ENCODE measurements at regions not wholly inside any gene's neighbourhood (a gene's known extent, or its start where the extent isn't known, plus 50 kb on each side); places are given as distances from the start of the nearest gene placed in this dataset.

DNA sequence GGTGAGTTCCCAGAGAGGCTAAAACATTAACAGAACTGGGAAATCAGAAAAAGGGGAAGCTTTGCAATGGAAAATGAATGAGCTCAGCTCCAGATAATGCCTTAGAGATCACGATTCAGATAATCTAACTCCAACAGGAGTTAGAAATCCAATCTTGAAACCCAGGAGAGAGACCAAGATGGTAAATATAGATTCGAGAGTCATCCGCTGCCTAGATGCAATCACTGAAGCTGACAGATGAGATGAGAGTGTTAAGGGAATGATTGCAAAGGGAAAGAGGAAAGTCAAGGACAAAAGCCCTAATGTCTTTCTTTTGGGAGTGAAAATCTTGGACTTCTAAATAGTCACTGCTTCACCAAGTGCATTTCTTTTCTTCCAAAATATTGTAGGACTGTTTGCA is 722.0 kb downstream of the EPHA4 start:
- TF ChIP-seq, protein P1, sequence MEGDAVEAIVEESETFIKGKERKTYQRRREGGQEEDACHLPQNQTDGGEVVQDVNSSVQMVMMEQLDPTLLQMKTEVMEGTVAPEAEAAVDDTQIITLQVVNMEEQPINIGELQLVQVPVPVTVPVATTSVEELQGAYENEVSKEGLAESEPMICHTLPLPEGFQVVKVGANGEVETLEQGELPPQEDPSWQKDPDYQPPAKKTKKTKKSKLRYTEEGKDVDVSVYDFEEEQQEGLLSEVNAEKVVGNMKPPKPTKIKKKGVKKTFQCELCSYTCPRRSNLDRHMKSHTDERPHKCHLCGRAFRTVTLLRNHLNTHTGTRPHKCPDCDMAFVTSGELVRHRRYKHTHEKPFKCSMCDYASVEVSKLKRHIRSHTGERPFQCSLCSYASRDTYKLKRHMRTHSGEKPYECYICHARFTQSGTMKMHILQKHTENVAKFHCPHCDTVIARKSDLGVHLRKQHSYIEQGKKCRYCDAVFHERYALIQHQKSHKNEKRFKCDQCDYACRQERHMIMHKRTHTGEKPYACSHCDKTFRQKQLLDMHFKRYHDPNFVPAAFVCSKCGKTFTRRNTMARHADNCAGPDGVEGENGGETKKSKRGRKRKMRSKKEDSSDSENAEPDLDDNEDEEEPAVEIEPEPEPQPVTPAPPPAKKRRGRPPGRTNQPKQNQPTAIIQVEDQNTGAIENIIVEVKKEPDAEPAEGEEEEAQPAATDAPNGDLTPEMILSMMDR (IDR thresholded peaks at IDR 0.05; ENCODE audit: control insufficient read depth, extremely low read depth, insufficient read depth): no peak
- DNase-seq (ENCODE audit: low read depth): no peak
- no peak overlapping the region for H3K4me3 ChIP-seq (ENCODE audit: low read depth, low read length)

DNA sequence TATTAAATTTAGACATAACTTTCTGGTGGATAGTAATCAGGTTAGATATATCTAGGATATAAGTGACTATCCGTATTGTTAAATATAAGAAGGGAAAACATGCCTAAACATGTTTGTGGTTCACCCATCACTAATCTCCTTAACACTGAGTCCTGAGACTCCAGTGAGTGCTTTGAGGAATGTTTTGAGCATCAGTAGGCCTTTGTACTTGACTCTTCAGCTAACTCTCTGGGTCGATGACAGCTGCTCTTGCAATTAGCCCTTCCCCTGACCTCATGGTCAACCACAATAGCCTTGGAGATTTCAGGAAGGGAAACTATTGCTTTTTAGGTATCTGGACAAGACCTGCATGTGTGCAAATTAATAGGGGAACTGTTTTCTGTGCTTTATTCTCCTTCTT is 716.8 kb downstream of the EPHA4 start:
- DNase-seq (ENCODE audit: low read depth): no peak
- H3K4me3 ChIP-seq (ENCODE audit: low read depth, low read length): no peak overlapping the region
- TF ChIP-seq, protein P1 (IDR thresholded peaks at IDR 0.05; ENCODE audit: control insufficient read depth, extremely low read depth, insufficient read depth): no peak

DNA sequence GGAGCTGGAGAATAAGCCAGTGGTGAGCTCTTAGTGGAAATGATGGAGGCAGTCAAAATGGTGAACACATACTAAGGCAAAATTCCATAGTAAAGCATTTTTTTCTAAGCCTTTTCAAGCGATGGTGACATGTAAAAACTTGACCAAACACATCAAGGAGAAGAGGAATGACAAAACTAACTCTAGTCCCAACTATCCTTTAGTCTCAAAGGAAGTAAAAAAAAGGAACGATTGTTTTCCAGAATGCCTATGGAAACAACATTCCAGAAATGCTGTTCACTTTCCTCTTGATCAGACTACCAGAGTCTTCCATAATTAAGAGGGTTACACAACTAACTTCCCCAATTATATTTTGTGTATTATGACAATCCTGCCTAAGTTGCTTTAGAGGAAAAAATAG is 715.6 kb downstream of the EPHA4 start:
- DNase-seq (ENCODE audit: low read depth): no peak
- TF ChIP-seq, protein P1 (IDR thresholded peaks at IDR 0.05; ENCODE audit: control insufficient read depth, extremely low read depth, insufficient read depth): no peak
- H3K4me3 ChIP-seq (ENCODE audit: low read depth, low read length): no peak overlapping the region

DNA sequence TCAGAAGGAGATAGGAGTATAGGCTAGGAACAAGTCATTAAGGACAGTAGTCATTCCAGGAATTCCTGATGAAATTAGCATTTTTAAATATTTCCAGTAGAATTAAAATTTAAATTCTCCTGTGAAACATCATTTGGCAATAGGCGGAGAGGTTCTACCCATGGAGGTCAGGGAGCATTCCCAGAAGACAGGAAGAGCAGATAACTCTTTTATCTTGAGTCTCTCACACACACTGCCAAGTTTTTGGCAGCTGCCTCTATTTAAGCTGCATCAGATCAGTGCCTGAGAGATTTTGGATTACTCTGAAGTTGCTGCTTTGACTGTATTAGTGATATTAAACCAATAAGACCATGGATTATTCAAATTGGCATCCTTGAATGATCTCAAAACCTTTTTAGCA is 714.7 kb downstream of the EPHA4 start:
- TF ChIP-seq, protein P1 (IDR thresholded peaks at IDR 0.05; ENCODE audit: control insufficient read depth, extremely low read depth, insufficient read depth): no peak
- no peak for DNase-seq (ENCODE audit: low read depth)
- no peak overlapping the region for H3K4me3 ChIP-seq (ENCODE audit: low read depth, low read length)

DNA sequence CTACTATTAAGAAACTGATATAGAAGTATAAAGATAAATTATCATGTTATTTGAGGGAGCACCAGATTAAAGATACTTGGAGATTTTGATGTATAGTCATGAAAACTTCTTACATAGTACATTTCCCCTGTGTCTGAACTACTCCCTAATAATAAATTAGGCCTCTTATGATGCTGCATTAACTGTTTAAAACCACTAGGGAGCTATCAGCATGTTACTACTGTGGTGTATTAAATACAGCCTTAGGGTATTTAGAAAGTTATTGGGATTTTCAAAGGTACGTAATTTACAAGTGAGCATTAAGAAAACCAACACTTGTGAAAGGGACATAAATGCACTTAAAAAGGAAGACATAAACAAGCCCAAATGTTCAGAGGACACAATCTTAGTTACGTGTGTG is 714.0 kb downstream of the EPHA4 start:
- TF ChIP-seq, protein P1 (IDR thresholded peaks at IDR 0.05; ENCODE audit: control insufficient read depth, extremely low read depth, insufficient read depth): no peak
- H3K4me3 ChIP-seq (ENCODE audit: low read depth, low read length): no peak overlapping the region
- DNase-seq (ENCODE audit: low read depth): no peak

DNA sequence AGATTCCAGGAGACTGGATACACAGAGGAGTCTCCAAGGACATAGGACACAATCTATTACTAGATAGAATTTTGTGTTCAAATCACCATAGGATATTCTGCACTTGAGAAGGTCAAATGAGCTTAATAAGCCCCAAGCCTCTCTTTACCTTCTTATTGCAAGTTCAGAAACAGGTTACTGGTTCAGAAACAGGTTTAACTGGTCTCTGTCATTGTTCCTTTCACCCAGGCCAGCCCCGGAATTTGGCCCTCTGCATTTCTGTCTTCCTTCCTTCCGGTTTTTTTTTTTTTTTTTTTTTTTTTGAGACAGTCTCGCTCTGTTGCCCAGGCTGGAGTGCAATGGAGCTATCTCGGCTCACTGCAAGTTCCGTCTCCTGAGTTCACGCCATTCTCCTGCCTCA is 700.2 kb downstream of the EPHA4 start:
- TF ChIP-seq, protein P1 (IDR thresholded peaks at IDR 0.05; ENCODE audit: control insufficient read depth, extremely low read depth, insufficient read depth): no peak
- DNase-seq (ENCODE audit: low read depth): no peak
- H3K4me3 ChIP-seq (ENCODE audit: low read depth, low read length): no peak overlapping the region

DNA sequence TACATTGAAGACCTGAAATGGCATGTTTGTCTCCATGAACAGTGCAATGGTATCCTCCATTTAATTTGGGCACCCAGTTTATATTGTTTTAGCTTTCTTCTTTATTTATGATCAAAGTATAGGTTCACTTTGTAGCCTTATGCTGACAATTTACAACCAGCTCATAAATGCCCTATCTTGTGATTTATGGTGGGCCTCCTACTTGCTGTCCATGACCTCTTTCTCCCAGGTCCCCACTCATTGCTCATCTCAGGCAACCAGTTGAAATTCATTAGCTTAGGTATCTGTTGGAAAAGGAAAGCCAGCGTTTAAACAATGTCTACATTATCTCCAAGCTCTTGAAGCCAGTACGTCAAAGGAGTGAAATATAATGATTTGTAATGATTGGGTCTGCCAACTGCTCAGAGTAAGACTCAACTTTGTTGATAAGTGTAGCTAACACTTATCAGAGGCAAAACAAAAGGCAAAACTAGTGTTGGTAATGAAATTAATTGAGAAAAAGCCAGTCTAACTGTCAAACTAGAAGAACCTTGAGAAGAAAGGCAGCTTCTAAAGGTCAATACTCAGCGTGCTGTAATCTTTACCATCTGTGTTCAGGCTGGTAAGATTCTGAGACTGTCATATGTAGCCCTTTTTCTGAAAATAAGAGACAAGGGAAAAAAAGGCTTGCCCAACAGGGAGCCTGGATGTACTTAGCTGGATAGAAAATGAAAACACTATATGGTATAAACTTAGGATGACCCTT is 695.9 kb downstream of the EPHA4 start:
- DNase-seq (ENCODE audit: low read depth): no peak
- TF ChIP-seq, protein P1 (IDR thresholded peaks at IDR 0.05; ENCODE audit: control insufficient read depth, extremely low read depth, insufficient read depth): no peak
- no peak overlapping the region for H3K4me3 ChIP-seq (ENCODE audit: low read depth, low read length)

Measured in LNCaP clone FGC (cell line).